ENCODE measurements at regions not wholly inside any gene's neighbourhood (a gene's known extent, or its start where the extent isn't known, plus 50 kb on each side); places are given as distances from the start of the nearest gene placed in this dataset.

- H3K4me3 Mint-ChIP-seq = no peak overlapping the region
- DNase-seq (no peak), ATAC-seq (no peak)
- CTCF ChIA-PET = no interaction called here
- H3K4me1 Mint-ChIP-seq = no peaks in the 10 kb centered on the region
- H3K27ac Mint-ChIP-seq = no peak overlapping the region
- no peaks in the 10 kb centered on the region for H3K27me3 Mint-ChIP-seq
- H3K9me3 Mint-ChIP-seq (ENCODE audit: low read depth) = no peaks in the 10 kb centered on the region
- H3K36me3 Mint-ChIP-seq = no peaks in the 10 kb centered on the region
These were observed 656.9 kb downstream of the TSN start for GRCh38 chr2:122412360-122412759.

- Mint-ChIP-seq H3K36me3 (no peaks in the 10 kb centered on the region), H3K4me3 (no peak overlapping the region), H3K9me3 (ENCODE audit: low read depth) (peaks cover 2% of the 10 kb centered on the region), H3K4me1 (no peaks in the 10 kb centered on the region), H3K27me3 (no peaks in the 10 kb centered on the region), H3K27ac (no peak overlapping the region)
- CTCF ChIA-PET = no interaction called here
- DNase-seq (no peak), ATAC-seq (no peak)
These were observed 659.5 kb downstream of the TSN start for GRCh38 chr2:122414902-122415301.

GRCh38 chr2:122417114-122417513 lies 661.7 kb downstream of the TSN start:
- Mint-ChIP-seq H3K9me3 (ENCODE audit: low read depth) (peaks cover 2% of the 10 kb centered on the region), H3K4me1 (no peaks in the 10 kb centered on the region), H3K27me3 (no peaks in the 10 kb centered on the region), H3K27ac (no peak overlapping the region), H3K4me3 (no peak overlapping the region), H3K36me3 (no peaks in the 10 kb centered on the region)
- ATAC-seq (no peak), DNase-seq (no peak)
- CTCF ChIA-PET = no interaction called here

- peaks cover 2% of the 10 kb centered on the region for H3K9me3 Mint-ChIP-seq (ENCODE audit: low read depth)
- H3K4me3 Mint-ChIP-seq = no peak overlapping the region
- no peaks in the 10 kb centered on the region for H3K27me3 Mint-ChIP-seq
- H3K4me1 Mint-ChIP-seq = no peaks in the 10 kb centered on the region
- no peak for ATAC-seq
- CTCF ChIA-PET = no interaction called here
- H3K27ac Mint-ChIP-seq = no peak overlapping the region
- H3K36me3 Mint-ChIP-seq = no peaks in the 10 kb centered on the region
- DNase-seq = no peak
These were observed 666.3 kb downstream of the TSN start for GRCh38 chr2:122421775-122422174.

GRCh38 chr2:122422384-122422991 lies 667.0 kb downstream of the TSN start:
- Mint-ChIP-seq H3K27me3 (no peaks in the 10 kb centered on the region), H3K36me3 (no peaks in the 10 kb centered on the region), H3K4me3 (no peak overlapping the region), H3K4me1 (no peaks in the 10 kb centered on the region), H3K27ac (no peak overlapping the region), H3K9me3 (ENCODE audit: low read depth) (peaks cover 2% of the 10 kb centered on the region)
- ATAC-seq (no peak), DNase-seq (no peak)
- CTCF ChIA-PET = no interaction called here

GRCh38 chr2:122423934-122424333 lies 668.5 kb downstream of the TSN start:
- DNase-seq (no peak), ATAC-seq (no peak)
- H3K9me3 Mint-ChIP-seq (ENCODE audit: low read depth) = no peaks in the 10 kb centered on the region
- H3K36me3 Mint-ChIP-seq = no peaks in the 10 kb centered on the region
- H3K4me3 Mint-ChIP-seq = no peak overlapping the region
- no peaks in the 10 kb centered on the region for H3K27me3 Mint-ChIP-seq
- H3K27ac Mint-ChIP-seq = no peak overlapping the region
- CTCF ChIA-PET = no interaction called here
- H3K4me1 Mint-ChIP-seq = no peaks in the 10 kb centered on the region

GRCh38 chr2:122433123-122433754 lies 677.8 kb downstream of the TSN start:
- CTCF ChIA-PET = no interaction called here

GRCh38 chr2:122445003-122445402 lies 689.6 kb downstream of the TSN start:
- Mint-ChIP-seq H3K36me3 (no peaks in the 10 kb centered on the region), H3K27me3 (no peaks in the 10 kb centered on the region), H3K4me3 (no peak overlapping the region), H3K4me1 (no peaks in the 10 kb centered on the region), H3K27ac (no peak overlapping the region), H3K9me3 (ENCODE audit: low read depth) (no peaks in the 10 kb centered on the region)
- ATAC-seq (no peak), DNase-seq (no peak)
- CTCF ChIA-PET = no interaction called here

More at GRCh38 chr2:122433123-122433754, 677.8 kb downstream of the TSN start:
- H3K36me3 Mint-ChIP-seq = no peaks in the 10 kb centered on the region
- ATAC-seq = no peak
- no peaks in the 10 kb centered on the region for H3K9me3 Mint-ChIP-seq (ENCODE audit: low read depth)
- no peaks in the 10 kb centered on the region for H3K4me1 Mint-ChIP-seq
- H3K27me3 Mint-ChIP-seq = no peaks in the 10 kb centered on the region
- DNase-seq = no peak
- no peak overlapping the region for H3K4me3 Mint-ChIP-seq
- no peak overlapping the region for H3K27ac Mint-ChIP-seq

GRCh38 chr2:122446761-122447160 lies 691.3 kb downstream of the TSN start:
- Mint-ChIP-seq H3K9me3 (ENCODE audit: low read depth) (no peaks in the 10 kb centered on the region), H3K4me3 (no peak overlapping the region), H3K36me3 (no peaks in the 10 kb centered on the region), H3K27ac (no peak overlapping the region), H3K4me1 (no peaks in the 10 kb centered on the region), H3K27me3 (no peaks in the 10 kb centered on the region)
- CTCF ChIA-PET = no interaction called here
- DNase-seq = no peak
- no peak for ATAC-seq

- Mint-ChIP-seq H3K27ac (no peak overlapping the region), H3K27me3 (no peaks in the 10 kb centered on the region), H3K4me1 (no peaks in the 10 kb centered on the region), H3K9me3 (ENCODE audit: low read depth) (no peaks in the 10 kb centered on the region), H3K4me3 (no peak overlapping the region), H3K36me3 (no peaks in the 10 kb centered on the region)
- CTCF ChIA-PET = no interaction called here
- ATAC-seq (no peak), DNase-seq (no peak)
These were observed 691.8 kb downstream of the TSN start for GRCh38 chr2:122447237-122447636.

GRCh38 chr2:122451040-122451439 lies 695.6 kb downstream of the TSN start:
- Mint-ChIP-seq H3K9me3 (ENCODE audit: low read depth) (peaks cover 2% of the 10 kb centered on the region), H3K27ac (no peak overlapping the region), H3K36me3 (no peaks in the 10 kb centered on the region), H3K4me1 (no peaks in the 10 kb centered on the region), H3K4me3 (no peak overlapping the region), H3K27me3 (no peaks in the 10 kb centered on the region)
- CTCF ChIA-PET = no interaction called here
- DNase-seq (no peak), ATAC-seq (no peak)

GRCh38 chr2:122451697-122452096 lies 696.2 kb downstream of the TSN start:
- Mint-ChIP-seq H3K27ac (no peak overlapping the region), H3K27me3 (no peaks in the 10 kb centered on the region), H3K36me3 (no peaks in the 10 kb centered on the region), H3K4me1 (no peaks in the 10 kb centered on the region), H3K9me3 (ENCODE audit: low read depth) (peaks cover 2% of the 10 kb centered on the region), H3K4me3 (no peak overlapping the region)
- no peak for DNase-seq
- ATAC-seq = no peak
- CTCF ChIA-PET = no interaction called here

GRCh38 chr2:122469147-122469546 lies 713.7 kb downstream of the TSN start:
- no peak for ATAC-seq
- no peaks in the 10 kb centered on the region for H3K27me3 Mint-ChIP-seq
- CTCF ChIA-PET = no interaction called here
- H3K9me3 Mint-ChIP-seq (ENCODE audit: low read depth) = no peaks in the 10 kb centered on the region
- no peaks in the 10 kb centered on the region for H3K4me1 Mint-ChIP-seq
- no peaks in the 10 kb centered on the region for H3K36me3 Mint-ChIP-seq
- H3K4me3 Mint-ChIP-seq = no peak overlapping the region
- no peak for DNase-seq
- no peak overlapping the region for H3K27ac Mint-ChIP-seq

- DNase-seq (no peak), ATAC-seq (no peak)
- Mint-ChIP-seq H3K4me3 (no peak overlapping the region), H3K4me1 (no peaks in the 10 kb centered on the region), H3K27ac (no peak overlapping the region), H3K36me3 (no peaks in the 10 kb centered on the region), H3K27me3 (no peaks in the 10 kb centered on the region), H3K9me3 (ENCODE audit: low read depth) (no peaks in the 10 kb centered on the region)
- CTCF ChIA-PET = no interaction called here
These were observed 716.3 kb downstream of the TSN start for GRCh38 chr2:122471753-122472152.

- Mint-ChIP-seq H3K4me3 (no peak overlapping the region), H3K9me3 (ENCODE audit: low read depth) (no peaks in the 10 kb centered on the region), H3K27me3 (no peaks in the 10 kb centered on the region), H3K27ac (no peak overlapping the region), H3K4me1 (no peaks in the 10 kb centered on the region), H3K36me3 (no peaks in the 10 kb centered on the region)
- no peak for ATAC-seq
- DNase-seq = no peak
- CTCF ChIA-PET = no interaction called here
These were observed 722.7 kb downstream of the TSN start for GRCh38 chr2:122478117-122478516.
